ENCODE measurements at regions not wholly inside any gene's neighbourhood (a gene's known extent, or its start where the extent isn't known, plus 50 kb on each side); places are given as distances from the start of the nearest gene placed in this dataset.

GRCh38 chr2:226123300-226123699 lies 676.3 kb downstream of the IRS1 start:
- TF ChIP-seq CTCF (IDR thresholded peaks at IDR 0.05; ENCODE audit: insufficient read depth, low read length) = no peak
- no peak for TF ChIP-seq REST (IDR thresholded peaks at IDR 0.05; ENCODE audit: insufficient replicate concordance, low read depth)
- no peak for TF ChIP-seq POLR2AphosphoS5 (IDR thresholded peaks at IDR 0.05; ENCODE audit: low read depth)
